Spleen (tissue), 7 donors: ENCODE measurements at regions not wholly inside any gene's neighbourhood (a gene's known extent, or its start where the extent isn't known, plus 50 kb on each side); places are given as distances from the start of the nearest gene placed in this dataset.

Experiments used
- POLR2A ChIP-seq, 3 donors: fragments of 450-650 bp; IDR thresholded peaks; one replicate each; pipeline ENCODE4 v1.5.1; 2017; ENCODE audit warnings: antibody characterized with exemption in 3 of 3, mild to moderate bottlenecking in 1 of 3
- POLR2AphosphoS5 ChIP-seq, 3 donors: sonication (generic); formaldehyde crosslinking; IDR thresholded peaks; one replicate each; pipeline ENCODE4 v1.5.1; 2017; ENCODE audit warnings: antibody characterized with exemption in 3 of 3
- TF ChIP-seq, protein P1 (sequence below), 11 experiments: fragments of 200-600 bp in 7 of 11; fragments of 450-650 bp in 4 of 11; sonication (generic) in 4 of 11; IDR thresholded peaks in 8 of 11; conservative IDR thresholded peaks in 3 of 11; 1 replicate in 7 of 11; 2 replicates in 4 of 11; pipeline versions ENCODE4 v1.4.0 to v1.8.0; 2016 to 2021; ENCODE audit warnings: antibody characterized with exemption in 11 of 11, inconsistent platforms in 4 of 11, mild to moderate bottlenecking in 1 of 11
- donor health status: DM: no; HTN: no; CAD: no; lungs with moderate emphysema.
- donor health status: DM: no; HTN: no; CAD: no.
- donor health status: DM: no; HTN: no; CAD: no.

DNA sequence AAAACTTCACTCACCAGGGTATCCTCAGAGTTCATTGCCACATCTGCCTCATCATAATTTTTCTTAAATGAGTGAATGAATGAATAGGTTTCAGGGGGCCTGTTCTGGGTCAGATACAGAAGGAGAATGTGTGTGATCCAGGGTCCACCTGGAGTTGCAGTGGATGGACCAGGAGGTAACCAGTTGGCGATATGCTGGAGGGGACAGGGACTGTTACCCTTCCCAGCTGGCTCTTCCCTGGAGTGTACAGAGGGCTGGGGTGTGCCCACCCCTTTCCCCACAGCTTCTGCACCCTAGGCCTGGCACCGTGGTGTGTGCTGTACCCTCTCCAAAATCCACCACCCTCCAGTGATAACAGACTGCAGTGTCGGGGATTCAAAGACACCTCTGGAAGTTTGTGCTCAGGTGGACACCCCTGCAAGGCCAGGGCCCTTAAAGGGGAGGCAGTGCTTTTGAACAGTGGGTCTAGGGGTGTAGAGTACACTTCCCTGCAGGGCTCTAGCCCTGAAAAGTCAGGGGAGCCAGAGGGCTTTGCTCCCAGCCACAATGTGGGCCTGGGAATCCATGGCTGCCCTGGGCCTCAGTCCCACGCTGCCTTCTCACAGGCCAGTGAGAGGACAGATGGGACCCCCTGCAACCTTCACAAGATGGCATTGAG lies 134.4 kb upstream of the UNC5B start:
- TF ChIP-seq, protein P1, sequence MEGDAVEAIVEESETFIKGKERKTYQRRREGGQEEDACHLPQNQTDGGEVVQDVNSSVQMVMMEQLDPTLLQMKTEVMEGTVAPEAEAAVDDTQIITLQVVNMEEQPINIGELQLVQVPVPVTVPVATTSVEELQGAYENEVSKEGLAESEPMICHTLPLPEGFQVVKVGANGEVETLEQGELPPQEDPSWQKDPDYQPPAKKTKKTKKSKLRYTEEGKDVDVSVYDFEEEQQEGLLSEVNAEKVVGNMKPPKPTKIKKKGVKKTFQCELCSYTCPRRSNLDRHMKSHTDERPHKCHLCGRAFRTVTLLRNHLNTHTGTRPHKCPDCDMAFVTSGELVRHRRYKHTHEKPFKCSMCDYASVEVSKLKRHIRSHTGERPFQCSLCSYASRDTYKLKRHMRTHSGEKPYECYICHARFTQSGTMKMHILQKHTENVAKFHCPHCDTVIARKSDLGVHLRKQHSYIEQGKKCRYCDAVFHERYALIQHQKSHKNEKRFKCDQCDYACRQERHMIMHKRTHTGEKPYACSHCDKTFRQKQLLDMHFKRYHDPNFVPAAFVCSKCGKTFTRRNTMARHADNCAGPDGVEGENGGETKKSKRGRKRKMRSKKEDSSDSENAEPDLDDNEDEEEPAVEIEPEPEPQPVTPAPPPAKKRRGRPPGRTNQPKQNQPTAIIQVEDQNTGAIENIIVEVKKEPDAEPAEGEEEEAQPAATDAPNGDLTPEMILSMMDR (IDR thresholded peaks at IDR 0.05 in 8 of 11, conservative IDR thresholded peaks at IDR 0.05 in 3 of 11), result no peak
- TF ChIP-seq POLR2A (IDR thresholded peaks at IDR 0.05) (no peak), POLR2AphosphoS5 (IDR thresholded peaks at IDR 0.05) (no peak)
